DMS79 (cell line): ENCODE measurements at regions not wholly inside any gene's neighbourhood (a gene's known extent, or its start where the extent isn't known, plus 50 kb on each side); places are given as distances from the start of the nearest gene placed in this dataset.

Experiments used
- DNase-seq: peaks from one replicate; lab custom pipeline; 2025; lab: John Stamatoyannopoulos, UW

GRCh38 chr2:239569401-239570090 lies 168.7 kb upstream of the HDAC4 start:
- DNase-seq: no peak

DNA sequence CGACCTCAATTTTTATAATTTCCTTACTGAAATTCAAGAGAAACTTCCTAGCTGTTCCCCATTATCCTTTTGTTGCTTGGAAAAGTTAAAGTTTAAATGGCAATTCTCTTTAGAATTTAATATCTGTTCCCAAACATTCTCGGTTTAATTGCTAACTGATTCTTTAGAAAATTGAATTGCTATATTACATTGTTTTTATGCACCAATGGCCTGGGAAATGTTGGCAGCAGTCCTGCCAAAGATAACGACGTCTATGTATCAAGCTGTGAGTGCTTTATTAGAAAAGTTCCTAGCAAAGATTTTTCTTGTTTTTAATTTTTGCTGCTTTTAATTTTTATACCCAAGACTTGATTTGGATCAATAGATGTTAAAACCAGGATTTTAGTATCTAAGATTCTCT lies 167.8 kb upstream of the HDAC4 start:
- DNase-seq: no peak

DNA sequence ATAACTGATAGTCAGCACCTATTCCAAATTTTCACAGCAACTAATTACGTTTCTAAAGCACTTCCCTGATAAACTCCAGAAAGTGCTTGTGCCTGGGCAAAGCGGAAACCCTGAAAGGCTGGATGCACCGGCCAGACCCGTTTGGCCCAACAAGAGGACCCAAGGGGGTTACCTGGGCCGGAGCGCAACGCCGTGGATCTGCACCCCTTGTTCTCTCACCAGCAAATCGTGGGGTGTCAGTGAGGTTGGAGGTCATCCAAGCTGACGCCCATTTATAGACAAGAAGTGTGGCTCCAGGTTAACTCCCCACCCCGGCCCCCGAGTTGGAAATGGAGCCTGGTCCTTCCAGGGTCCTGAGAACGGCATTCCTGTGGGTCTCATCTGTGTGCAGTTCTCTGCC lies 167.0 kb upstream of the HDAC4 start:
- no peak for DNase-seq

DNA sequence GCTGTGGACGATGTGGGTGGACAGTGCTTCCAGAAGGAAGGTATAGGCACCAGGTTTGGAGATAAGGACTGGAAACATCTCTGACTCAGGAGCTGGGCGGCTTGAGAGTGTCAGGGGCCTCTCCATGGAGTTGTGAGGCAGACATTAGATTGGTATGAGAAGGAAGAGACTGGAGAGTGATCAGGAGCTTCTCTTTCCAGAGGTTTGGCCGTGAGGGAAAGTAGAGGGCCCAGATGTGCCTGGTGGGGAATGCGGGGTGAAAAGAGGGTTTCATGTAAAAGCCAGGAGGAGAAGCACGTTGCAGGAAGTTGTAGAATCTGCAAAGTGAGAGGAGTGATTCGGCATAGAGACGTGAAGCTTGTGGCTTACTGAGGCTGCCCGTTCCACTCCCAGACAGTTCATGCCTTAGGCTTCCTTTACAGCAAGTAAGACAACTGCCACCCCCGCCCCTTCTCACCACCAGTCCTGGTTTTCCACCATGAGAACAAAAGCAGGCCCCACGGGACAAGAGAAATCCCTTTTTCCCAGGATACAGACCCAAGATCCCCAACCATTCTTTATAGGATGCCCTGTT lies 166.3 kb upstream of the HDAC4 start:
- DNase-seq: no peak

GRCh38 chr2:239566162-239566994 lies 165.6 kb upstream of the HDAC4 start:
- DNase-seq: no peak

- no peak for DNase-seq
Measured at GRCh38 chr2:239564587-239564986, 163.8 kb upstream of the HDAC4 start.

- DNase-seq: no peak
Measured at GRCh38 chr2:239563561-239563960, 162.7 kb upstream of the HDAC4 start.

DNA sequence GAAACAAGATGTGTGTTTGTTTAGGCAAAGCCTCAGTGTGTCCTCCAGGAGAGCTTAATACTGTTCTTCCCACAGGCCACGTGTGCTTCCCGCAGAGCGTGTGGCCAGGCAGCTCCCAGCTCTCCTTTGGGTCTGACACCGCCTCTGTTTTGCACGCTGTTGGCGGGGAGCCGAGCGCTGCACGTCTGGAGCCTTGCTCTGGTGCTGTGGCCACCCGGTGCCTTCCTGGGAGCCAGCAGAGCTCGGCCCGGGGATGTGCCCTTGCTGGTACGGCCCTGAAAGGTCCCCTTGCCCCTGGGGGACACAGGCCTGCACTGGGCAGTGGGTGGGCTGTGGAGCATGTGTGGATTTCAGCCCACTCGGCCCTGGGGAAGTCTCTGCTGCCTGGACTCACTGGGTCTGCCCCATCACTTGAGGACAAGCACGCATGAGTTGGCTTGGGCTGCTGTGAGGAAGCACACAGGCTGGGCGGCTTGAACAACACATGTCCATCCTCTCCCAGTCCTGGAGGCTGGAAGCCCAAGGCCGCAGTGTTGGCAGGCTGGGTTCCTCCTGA lies 160.7 kb upstream of the HDAC4 start:
- DNase-seq: no peak

DNA sequence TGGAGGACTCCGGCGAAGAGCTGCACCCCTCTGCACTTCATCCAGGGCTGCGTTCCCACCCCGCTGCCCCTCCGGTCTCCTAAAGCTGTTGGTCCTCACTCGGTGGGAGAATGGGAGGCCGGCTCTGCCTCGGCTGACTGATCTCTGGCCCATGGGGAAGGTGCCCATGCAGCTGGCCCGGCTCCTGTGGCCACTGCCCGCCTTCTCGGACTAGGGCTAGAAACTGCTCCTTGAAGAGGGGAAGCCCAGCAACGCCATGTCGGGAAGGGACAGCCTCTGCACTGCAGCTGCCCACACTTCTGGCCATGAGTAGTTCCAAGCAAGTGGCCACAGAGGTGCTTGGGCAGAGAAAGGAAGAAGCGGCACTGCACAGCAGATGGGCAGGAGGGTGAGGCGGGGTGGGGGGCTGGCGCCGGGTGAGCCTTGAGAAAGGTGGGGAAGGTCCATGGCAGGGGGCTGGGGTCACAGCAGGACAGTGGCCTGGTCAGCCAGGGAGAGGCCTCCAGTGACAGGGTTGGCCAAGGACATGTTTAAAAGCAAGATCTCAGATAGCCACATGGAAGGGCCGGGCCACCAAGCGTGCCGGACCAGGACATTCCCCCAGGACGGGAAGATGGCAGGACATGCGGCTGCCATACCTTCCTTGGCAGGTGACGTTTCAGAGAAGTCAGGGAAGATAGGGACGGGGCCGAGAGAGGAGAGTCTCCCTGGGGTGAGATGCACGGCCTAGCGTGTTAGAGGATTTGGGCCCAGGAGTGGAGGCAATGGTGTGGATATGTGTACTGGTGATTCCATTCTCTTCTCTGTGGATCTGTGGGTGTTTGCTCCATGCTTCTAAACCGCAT lies 158.8 kb upstream of the HDAC4 start:
- no peak for DNase-seq

DNA sequence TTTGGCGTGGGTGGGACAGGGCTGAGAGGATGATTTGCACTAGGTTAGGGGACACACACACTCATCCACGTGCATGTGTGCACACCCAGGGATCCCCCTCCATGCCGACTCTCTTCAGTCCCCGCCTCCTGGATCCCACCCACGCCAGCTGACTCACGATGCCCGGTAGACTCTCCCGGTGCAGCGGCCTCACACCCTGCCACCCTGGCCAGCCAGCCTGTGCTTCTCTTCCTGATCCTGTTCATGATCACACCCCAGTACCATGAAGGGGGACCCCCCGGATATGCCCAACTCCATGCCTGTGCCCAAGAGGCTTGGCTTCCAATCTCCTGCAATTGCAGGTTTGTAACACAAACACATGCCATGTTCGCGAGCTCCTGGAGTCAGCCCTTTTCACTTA lies 157.8 kb upstream of the HDAC4 start:
- DNase-seq: no peak

DNA sequence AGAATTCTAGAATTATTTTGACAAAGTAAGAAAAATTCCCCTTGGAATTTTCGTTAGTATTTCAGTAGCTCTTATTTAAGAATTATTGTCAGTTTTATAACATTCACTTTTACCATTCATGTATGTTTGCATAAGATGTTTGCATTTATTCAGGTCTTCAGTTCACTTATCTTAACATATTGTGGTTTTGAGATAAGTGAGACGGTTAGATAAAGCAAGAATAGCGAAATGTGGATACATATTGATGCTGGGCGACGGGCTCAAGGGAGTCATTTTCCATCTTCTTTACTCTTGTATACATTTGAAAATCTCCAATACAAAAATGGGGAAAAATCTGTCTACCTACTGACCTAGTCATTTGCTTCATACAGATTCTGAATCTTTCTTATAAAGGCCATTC lies 156.7 kb upstream of the HDAC4 start:
- no peak for DNase-seq

DNA sequence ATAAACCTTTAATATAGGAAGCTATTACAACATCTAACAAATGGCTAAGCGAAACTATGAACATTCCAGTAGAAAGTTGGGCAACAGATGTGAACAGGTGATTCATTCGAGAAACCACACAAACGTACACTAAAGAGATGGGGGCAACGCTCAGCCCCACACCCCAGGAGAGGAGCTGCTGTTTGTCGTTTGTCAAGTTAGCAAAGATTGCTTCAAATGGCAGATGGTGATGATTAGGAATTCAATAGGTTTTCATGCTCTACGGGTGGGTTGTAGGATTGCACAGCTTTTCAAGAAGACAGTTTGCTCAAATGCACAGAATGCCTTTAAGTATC lies 154.7 kb upstream of the HDAC4 start:
- no peak for DNase-seq

DNA sequence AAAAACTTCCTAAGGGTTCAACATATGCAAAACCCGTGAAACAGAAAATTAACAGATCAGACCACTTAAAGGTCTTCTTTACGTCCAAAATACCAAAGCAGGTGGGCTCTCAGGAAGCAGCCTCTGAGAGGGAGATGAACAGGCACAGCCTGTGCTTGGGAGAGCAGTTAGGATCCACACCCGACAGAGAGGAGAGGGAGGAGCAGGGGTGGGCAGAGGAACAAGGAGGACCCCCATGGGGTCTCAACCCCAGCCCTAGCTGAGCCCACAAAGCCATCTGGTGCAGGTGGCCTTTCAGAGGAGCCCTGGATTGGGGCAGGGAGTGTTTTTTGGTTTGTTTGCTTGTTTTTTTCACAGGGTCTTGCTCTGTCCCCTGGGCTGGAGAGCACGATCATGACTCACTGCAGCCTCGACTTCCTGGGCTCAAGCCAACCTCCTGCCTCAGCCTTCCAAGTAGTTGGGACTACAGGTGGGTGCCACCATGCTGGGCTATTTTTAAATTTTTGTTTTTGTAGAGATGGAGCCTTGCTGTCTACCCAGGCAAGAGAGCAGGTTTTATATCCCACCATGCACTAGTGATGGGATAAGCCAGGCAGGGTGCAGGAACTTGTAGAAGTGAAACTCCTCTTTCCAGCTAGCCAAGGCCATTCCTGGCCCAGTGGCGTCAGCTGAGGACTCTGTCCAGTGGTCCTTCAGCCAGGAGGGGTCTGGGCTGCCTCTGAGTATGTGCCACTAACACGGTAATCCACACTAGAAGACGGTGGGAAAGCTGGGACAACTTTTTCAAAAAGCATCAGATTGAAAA lies 154.1 kb upstream of the HDAC4 start:
- DNase-seq: no peak

- no peak for DNase-seq
Measured at GRCh38 chr2:239553376-239554000, 152.7 kb upstream of the HDAC4 start.

- no peak for DNase-seq
Measured at GRCh38 chr2:239552213-239552926, 151.6 kb upstream of the HDAC4 start.

GRCh38 chr2:239551206-239551605 lies 150.4 kb upstream of the HDAC4 start:
- no peak for DNase-seq

- DNase-seq: no peak
Measured at GRCh38 chr2:239550357-239550756, 149.5 kb upstream of the HDAC4 start.

- no peak for DNase-seq
Measured at GRCh38 chr2:239549711-239550255, 149.0 kb upstream of the HDAC4 start.

- DNase-seq: no peak
Measured at GRCh38 chr2:239548965-239549595, 148.3 kb upstream of the HDAC4 start.
